ENCODE measurements at regions not wholly inside any gene's neighbourhood (a gene's known extent, or its start where the extent isn't known, plus 50 kb on each side); places are given as distances from the start of the nearest gene placed in this dataset.

DNA sequence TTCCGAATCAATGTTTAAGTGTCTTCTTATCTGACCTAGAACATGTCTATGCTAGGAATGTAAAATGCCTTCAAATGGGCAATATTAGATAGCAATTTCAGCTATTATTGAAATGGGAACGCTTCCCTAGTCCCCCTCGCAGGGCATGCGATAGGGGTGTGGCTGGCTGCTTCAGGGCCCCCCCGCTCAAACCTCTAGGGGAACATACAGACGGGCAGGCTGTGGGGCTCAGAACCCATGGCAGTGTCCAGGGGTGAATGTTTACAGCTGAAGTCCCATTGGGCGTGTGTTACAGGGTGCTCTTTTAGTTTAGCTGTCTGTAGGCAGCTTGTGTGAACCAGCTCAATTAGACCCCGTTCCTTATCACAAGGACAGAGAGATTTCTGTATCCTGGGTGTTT is 315.9 kb downstream of the DSEL start:
- TF ChIP-seq POLR2A (IDR thresholded peaks at IDR 0.05): no peak
- no peak for TF ChIP-seq CTCF (IDR thresholded peaks at IDR 0.05)
